ENCODE measurements at regions not wholly inside any gene's neighbourhood (a gene's known extent, or its start where the extent isn't known, plus 50 kb on each side); places are given as distances from the start of the nearest gene placed in this dataset.

GRCh38 chr10:33861833-33862232 is 527.4 kb upstream of the NRP1 start:
- TF ChIP-seq CTCF (IDR thresholded peaks at IDR 0.05), result no peak

GRCh38 chr10:33861016-33861704 is 526.7 kb upstream of the NRP1 start:
- no peak for TF ChIP-seq CTCF (IDR thresholded peaks at IDR 0.05)

- TF ChIP-seq CTCF (IDR thresholded peaks at IDR 0.05), result no peak
Measured at GRCh38 chr10:33860552-33860951, 526.1 kb upstream of the NRP1 start.

- TF ChIP-seq CTCF (IDR thresholded peaks at IDR 0.05), result no peak
Measured at GRCh38 chr10:33859319-33860022, 525.0 kb upstream of the NRP1 start.

GRCh38 chr10:33858326-33858725 is 523.9 kb upstream of the NRP1 start:
- TF ChIP-seq CTCF (IDR thresholded peaks at IDR 0.05), result no peak

- no peak for TF ChIP-seq CTCF (IDR thresholded peaks at IDR 0.05)
Measured at GRCh38 chr10:33843379-33843778, 508.9 kb upstream of the NRP1 start.

GRCh38 chr10:33841678-33842077 is 507.2 kb upstream of the NRP1 start:
- TF ChIP-seq CTCF (IDR thresholded peaks at IDR 0.05), result no peak
